Choroid plexus epithelial cell (primary cell): ENCODE measurements at regions not wholly inside any gene's neighbourhood (a gene's known extent, or its start where the extent isn't known, plus 50 kb on each side); places are given as distances from the start of the nearest gene placed in this dataset.

Experiments used
- DNase-seq: peaks from one replicate; pipeline ENCODE4 v3.0.0-alpha.2; 2010; ENCODE audit warnings: low read depth
- H3K4me3 ChIP-seq: 2 replicates; pipeline ENCODE4 v1.5.1; 2011; ENCODE audit warnings: low read depth, mild to moderate bottlenecking, control low read depth, low read length, moderate library complexity
- TF ChIP-seq, protein P1 (sequence below): conservative IDR thresholded peaks from 2 replicates; pipeline ENCODE4 v1.5.1; 2011; ENCODE audit warnings: low read depth, mild to moderate bottlenecking, control low read depth, inconsistent platforms, low read length, moderate library complexity

DNA sequence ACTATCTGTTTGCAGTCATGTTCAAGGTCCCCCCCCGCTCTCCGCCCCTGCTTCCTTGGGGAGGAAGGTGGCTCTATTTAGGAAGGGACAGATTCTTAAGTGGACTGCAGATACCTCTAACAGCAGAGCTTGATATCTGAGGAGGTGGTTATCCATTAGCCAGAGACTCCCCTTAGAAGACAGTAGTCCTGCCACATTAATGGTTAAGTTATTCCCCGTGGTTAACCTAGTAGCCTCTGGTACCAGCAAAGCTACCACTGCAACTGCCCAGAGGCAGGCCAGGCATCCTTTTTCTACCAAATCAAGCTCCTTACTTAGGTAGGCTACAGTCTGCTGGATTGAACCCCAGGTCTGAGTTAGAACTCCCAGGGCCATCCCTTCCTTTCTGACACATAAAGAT, 162.1 kb upstream of the AVPR1A start:
- DNase-seq: no peak
- H3K4me3 ChIP-seq: no peak overlapping the region
- TF ChIP-seq, protein P1, sequence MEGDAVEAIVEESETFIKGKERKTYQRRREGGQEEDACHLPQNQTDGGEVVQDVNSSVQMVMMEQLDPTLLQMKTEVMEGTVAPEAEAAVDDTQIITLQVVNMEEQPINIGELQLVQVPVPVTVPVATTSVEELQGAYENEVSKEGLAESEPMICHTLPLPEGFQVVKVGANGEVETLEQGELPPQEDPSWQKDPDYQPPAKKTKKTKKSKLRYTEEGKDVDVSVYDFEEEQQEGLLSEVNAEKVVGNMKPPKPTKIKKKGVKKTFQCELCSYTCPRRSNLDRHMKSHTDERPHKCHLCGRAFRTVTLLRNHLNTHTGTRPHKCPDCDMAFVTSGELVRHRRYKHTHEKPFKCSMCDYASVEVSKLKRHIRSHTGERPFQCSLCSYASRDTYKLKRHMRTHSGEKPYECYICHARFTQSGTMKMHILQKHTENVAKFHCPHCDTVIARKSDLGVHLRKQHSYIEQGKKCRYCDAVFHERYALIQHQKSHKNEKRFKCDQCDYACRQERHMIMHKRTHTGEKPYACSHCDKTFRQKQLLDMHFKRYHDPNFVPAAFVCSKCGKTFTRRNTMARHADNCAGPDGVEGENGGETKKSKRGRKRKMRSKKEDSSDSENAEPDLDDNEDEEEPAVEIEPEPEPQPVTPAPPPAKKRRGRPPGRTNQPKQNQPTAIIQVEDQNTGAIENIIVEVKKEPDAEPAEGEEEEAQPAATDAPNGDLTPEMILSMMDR: no peak

DNA sequence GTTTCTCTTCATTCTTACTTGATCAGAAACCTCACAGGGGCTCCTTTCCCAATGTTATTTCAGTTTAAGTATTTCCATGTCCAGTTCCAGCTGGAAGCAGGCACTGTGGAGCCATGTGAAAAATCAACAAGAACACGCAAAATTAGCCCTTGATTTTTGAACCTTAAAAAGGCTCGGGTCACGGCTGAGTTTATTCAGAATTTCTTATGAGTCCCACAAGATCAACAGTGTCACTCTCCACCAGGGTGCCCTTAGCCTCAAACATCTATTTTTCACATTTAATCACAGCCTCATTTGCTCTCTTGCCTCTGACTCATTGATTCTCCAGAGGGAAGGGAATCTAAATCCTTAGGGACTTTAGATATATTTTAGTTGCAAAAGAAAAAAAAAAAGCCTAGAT, 157.7 kb upstream of the AVPR1A start:
- peak; percentile 22 for DNase-seq
- no peak overlapping the region for H3K4me3 ChIP-seq
- TF ChIP-seq, protein P1: no peak

DNA sequence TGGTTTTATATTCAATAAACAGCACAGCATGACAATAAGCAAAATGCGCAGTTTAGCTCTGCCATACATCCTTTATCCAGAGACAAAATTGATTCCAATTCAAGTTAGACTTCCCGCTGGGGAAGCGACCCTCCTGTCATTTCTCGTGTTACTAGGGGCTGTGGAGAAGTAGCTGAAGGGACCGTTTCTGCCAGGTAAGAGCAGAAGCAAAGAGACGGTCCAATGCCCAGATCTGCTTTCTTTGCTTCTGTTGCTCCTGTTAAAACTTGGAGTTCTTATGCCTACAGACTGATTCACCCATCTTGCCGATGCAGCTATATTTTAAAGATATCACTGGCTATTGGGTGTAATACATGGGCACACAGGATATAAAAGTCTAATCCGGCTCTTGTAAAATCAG, 156.8 kb upstream of the AVPR1A start:
- H3K4me3 ChIP-seq: no peak overlapping the region
- TF ChIP-seq, protein P1: no peak
- no peak for DNase-seq

DNA sequence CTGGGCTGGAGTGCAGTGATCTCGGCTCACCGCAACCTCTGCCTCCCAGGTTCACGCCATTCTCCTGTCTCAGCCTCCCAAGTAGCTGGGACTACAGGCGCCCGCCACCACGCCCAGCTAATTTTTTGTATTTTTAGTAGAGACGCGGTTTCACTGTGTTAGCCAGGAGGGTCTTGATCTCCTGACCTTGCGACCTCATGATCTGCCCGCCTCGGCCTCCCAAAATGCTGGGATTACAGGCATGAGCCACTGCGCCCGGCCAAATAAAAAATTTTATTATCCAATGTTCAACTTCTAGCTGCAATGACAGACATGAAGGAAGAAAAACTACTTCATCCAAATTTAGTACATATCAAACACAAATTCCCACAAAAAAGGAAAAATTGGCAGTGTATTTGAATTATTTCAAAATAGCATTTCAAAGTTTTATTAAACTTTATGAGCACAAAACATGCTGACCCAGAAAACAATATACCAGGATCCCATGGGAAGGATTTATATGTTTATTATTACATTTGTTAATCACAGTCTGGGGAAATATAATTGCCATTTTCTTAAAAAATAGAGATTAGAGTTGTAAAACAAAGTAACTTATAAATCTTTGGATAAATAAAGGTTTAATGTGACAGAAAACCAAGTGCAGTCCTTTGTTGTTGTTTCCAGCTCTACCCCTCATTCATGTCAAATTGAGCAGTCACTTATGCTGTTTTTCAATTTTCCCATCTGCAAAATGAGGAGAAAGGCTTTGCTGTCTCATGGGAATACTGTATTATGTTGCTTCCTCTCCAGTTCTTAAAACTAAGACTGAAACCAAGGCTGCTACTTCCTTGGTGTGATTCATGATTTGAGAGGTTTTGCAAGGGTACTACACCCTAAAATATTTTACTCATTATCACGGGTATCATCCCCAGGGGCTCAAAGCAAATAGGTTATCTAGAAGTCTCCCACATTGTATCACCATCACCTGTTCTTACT, 155.2 kb upstream of the AVPR1A start:
- H3K4me3 ChIP-seq: no peak overlapping the region
- DNase-seq: no peak
- TF ChIP-seq, protein P1: no peak

DNA sequence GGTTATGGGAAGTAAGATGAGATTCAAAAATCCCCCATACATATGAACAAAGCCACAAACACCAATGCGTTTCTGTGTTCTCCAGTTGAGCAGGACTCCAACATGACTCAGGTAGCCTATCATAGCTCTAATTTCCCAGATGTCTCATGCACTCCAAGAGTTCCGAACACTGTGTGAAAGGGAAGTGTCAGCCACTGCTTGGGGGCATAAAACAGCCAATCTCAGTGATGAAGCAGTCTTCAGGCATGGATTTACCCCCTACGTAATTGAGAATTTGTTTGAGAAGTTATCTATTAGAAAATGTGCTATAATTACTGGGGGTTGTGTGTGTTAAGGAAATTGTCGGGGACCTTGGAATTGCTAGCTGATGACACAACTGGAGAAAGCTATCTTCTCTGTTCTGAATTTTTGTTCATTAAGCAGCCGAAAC, 153.9 kb upstream of the AVPR1A start:
- H3K4me3 ChIP-seq: no peak overlapping the region
- no peak for DNase-seq
- TF ChIP-seq, protein P1: no peak

DNA sequence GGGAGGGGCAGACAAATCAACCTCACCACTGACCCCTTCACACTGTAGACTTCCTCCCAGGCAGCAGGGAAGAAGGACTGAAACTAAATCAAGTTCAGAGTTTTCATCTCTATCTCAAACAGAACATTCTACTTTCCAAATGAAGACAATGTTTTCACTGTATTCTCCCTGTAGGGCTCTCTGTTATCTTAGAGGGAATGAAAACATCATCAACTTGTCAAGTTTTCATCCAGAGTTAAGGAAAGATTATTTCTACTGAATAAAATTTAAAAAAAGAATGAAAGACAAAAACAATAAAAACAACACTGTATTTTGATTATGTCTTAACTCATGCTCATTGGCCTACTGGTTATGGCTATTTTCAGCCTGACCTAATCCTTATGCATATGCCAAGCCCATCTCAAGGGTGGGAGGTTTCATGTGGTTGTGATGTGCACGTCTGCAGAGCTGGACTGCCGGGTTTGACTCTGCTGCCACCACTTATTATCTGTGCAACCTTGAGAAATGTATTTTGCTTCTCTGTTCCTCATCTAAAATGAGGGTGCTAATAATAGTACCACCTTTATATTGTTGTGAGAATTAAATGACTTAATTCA, 152.0 kb upstream of the AVPR1A start:
- TF ChIP-seq, protein P1: no peak
- DNase-seq: no peak
- no peak overlapping the region for H3K4me3 ChIP-seq
